ENCODE measurements at regions not wholly inside any gene's neighbourhood (a gene's known extent, or its start where the extent isn't known, plus 50 kb on each side); places are given as distances from the start of the nearest gene placed in this dataset.

- Histone ChIP-seq H3K4me1 (no peaks in the 10 kb centered on the region), H3K4me3 (no peak overlapping the region), H3K36me3 (no peaks in the 10 kb centered on the region), H3K27ac (no peak overlapping the region), H3K27me3 (peaks cover 0 to 5% (median 0%) of the 10 kb centered on the region in 4 donors), H3K9me3 (no peaks in the 10 kb centered on the region)
- WGBS, 2 donors: 56 to 66% methylated on average over 3 of the region's 3 CpGs
- DNase-seq: no peak
- intact Hi-C loops (cut with DNase I): no loop called here
- TF ChIP-seq POLR2A (IDR thresholded peaks at IDR 0.05): no peak
Observed at GRCh38 chr2:180842461-180842860, 137.9 kb upstream of the UBE2E3 start.

GRCh38 chr2:180840641-180841040, 139.8 kb upstream of the UBE2E3 start:
- DNase-seq: no peak
- Histone ChIP-seq H3K36me3 (no peaks in the 10 kb centered on the region), H3K9me3 (no peaks in the 10 kb centered on the region), H3K27me3 (peaks cover 0 to 5% (median 0%) of the 10 kb centered on the region in 4 donors), H3K4me3 (no peak overlapping the region), H3K27ac (no peak overlapping the region), H3K4me1 (no peaks in the 10 kb centered on the region)
- TF ChIP-seq CTCF (IDR thresholded peaks at IDR 0.05) (no peak), POLR2A (IDR thresholded peaks at IDR 0.05) (no peak)
- 86 to 91% methylated on average over 5 to 7 of the region's 9 CpGs for whole genome bisulfite sequencing, 2 donors
- intact Hi-C loops (cut with DNase I): no loop called here

GRCh38 chr2:180829836-180830235, 150.6 kb upstream of the UBE2E3 start:
- H3K27ac ChIP-seq: no peak overlapping the region
- intact Hi-C loops (cut with DNase I): no loop called here
- TF ChIP-seq CTCF (IDR thresholded peaks at IDR 0.05) (no peak), POLR2A (IDR thresholded peaks at IDR 0.05) (no peak)

GRCh38 chr2:180829261-180829660, 151.1 kb upstream of the UBE2E3 start:
- DNase-seq: no peak
- TF ChIP-seq CTCF (IDR thresholded peaks at IDR 0.05) (no peak), POLR2A (IDR thresholded peaks at IDR 0.05) (no peak)
- H3K4me1 ChIP-seq: no peaks in the 10 kb centered on the region
- intact Hi-C loops (cut with DNase I): no loop called here
- H3K36me3 ChIP-seq: no peaks in the 10 kb centered on the region
- 49 to 60% methylated on average over 5 of the region's 5 CpGs for WGBS, 2 donors
- H3K4me3 ChIP-seq: no peak overlapping the region
- no peaks in the 10 kb centered on the region for H3K9me3 ChIP-seq
- H3K27me3 ChIP-seq: no peaks in the 10 kb centered on the region
- H3K27ac ChIP-seq: no peak overlapping the region

More at GRCh38 chr2:180829836-180830235, 150.6 kb upstream of the UBE2E3 start:
- DNase-seq: no peak
- no peaks in the 10 kb centered on the region for H3K36me3 ChIP-seq
- no peak overlapping the region for H3K4me3 ChIP-seq
- H3K27me3 ChIP-seq: no peaks in the 10 kb centered on the region
- no peaks in the 10 kb centered on the region for H3K9me3 ChIP-seq
- H3K4me1 ChIP-seq: no peaks in the 10 kb centered on the region

GRCh38 chr2:180828756-180829155, 151.6 kb upstream of the UBE2E3 start:
- H3K4me3 ChIP-seq: no peak overlapping the region
- WGBS, 2 donors: 81 to 90% methylated on average over 2 of the region's 2 CpGs
- H3K36me3 ChIP-seq: no peaks in the 10 kb centered on the region
- H3K27me3 ChIP-seq: no peaks in the 10 kb centered on the region
- TF ChIP-seq POLR2A (IDR thresholded peaks at IDR 0.05): no peak
- no peak for TF ChIP-seq CTCF (IDR thresholded peaks at IDR 0.05)
- H3K27ac ChIP-seq: no peak overlapping the region
- intact Hi-C loops (cut with DNase I): no loop called here
- no peaks in the 10 kb centered on the region for H3K4me1 ChIP-seq
- H3K9me3 ChIP-seq: no peaks in the 10 kb centered on the region
- no peak for DNase-seq

GRCh38 chr2:180823546-180824141, 156.8 kb upstream of the UBE2E3 start:
- Histone ChIP-seq H3K36me3 (no peaks in the 10 kb centered on the region), H3K9me3 (no peaks in the 10 kb centered on the region), H3K4me3 (no peak overlapping the region), H3K27ac (no peak overlapping the region), H3K27me3 (no peaks in the 10 kb centered on the region), H3K4me1 (no peaks in the 10 kb centered on the region)
- intact Hi-C loops (cut with DNase I): no loop called here
- 83 to 89% methylated on average over 5 of the region's 5 CpGs for WGBS, 2 donors
- TF ChIP-seq POLR2A (IDR thresholded peaks at IDR 0.05) (no peak), CTCF (IDR thresholded peaks at IDR 0.05) (no peak)
- no peak for DNase-seq
